ENCODE measurements at regions not wholly inside any gene's neighbourhood (a gene's known extent, or its start where the extent isn't known, plus 50 kb on each side); places are given as distances from the start of the nearest gene placed in this dataset.
A peak's percentile ranks its signal among the peaks of the same experiment; 100 is the strongest.

DNA sequence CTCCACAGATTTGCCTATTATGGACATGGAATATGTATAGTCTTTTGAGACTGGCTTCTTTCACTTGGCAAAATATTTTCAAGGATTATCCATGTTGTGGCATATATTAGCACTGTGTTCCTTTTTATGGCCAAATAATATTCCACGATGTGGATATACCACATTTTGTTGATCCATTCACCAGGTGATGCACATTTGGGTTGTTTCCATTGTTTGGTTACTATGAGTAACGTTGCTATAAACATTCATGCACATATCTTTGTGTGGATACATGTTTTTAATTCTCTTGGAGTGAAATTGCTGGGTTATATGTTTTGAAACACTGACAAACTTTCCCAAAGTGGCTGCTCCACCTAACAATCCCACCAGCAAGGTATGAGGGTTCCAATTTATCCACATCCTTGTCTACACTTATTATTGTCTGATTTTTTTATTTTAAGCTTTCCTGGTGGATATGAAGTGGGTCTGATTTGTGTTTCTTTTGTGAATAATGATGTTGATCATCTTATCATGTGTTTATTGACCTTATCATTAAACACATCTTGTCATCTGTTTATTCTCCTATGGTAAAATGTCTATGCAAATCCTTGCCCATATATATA is 116.2 kb upstream of the FRMD6 start:
- DNase-seq (ENCODE audit: low read depth) = no peak
- TF ChIP-seq, protein P1, sequence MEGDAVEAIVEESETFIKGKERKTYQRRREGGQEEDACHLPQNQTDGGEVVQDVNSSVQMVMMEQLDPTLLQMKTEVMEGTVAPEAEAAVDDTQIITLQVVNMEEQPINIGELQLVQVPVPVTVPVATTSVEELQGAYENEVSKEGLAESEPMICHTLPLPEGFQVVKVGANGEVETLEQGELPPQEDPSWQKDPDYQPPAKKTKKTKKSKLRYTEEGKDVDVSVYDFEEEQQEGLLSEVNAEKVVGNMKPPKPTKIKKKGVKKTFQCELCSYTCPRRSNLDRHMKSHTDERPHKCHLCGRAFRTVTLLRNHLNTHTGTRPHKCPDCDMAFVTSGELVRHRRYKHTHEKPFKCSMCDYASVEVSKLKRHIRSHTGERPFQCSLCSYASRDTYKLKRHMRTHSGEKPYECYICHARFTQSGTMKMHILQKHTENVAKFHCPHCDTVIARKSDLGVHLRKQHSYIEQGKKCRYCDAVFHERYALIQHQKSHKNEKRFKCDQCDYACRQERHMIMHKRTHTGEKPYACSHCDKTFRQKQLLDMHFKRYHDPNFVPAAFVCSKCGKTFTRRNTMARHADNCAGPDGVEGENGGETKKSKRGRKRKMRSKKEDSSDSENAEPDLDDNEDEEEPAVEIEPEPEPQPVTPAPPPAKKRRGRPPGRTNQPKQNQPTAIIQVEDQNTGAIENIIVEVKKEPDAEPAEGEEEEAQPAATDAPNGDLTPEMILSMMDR (IDR thresholded peaks at IDR 0.05; ENCODE audit: insufficient read depth, low read length, poor library complexity, severe bottlenecking) = no peak
- Histone ChIP-seq H3K27me3 (ENCODE audit: control insufficient read depth, insufficient read depth, low read length) (no peaks in the 10 kb centered on the region), H3K4me3 (ENCODE audit: low read depth, low read length) (no peak overlapping the region), H3K36me3 (ENCODE audit: control insufficient read depth, insufficient read depth, low read length) (no peaks in the 10 kb centered on the region)

DNA sequence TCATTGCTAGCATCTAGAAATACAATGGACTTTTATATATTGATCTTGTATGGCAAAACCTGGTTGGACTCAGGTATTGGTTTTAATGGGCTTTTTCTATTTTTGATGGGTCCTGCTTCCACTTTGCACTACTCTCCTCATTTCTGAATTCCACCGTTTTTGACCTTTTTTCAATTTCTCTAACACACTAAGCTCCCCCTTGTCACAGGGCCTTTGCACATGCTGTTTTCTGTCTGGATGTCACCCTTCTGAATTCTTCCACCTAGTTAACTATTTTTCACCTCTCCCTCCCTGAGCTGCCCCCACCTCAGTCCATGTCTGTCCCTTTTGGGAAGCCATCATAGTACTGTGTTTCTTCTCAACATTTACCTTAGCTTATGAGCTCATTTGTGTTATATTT is 112.7 kb upstream of the FRMD6 start:
- TF ChIP-seq, protein P1 (IDR thresholded peaks at IDR 0.05; ENCODE audit: insufficient read depth, low read length, poor library complexity, severe bottlenecking) = no peak
- DNase-seq (ENCODE audit: low read depth) = no peak
- H3K27me3 ChIP-seq (ENCODE audit: control insufficient read depth, insufficient read depth, low read length) = no peaks in the 10 kb centered on the region
- H3K36me3 ChIP-seq (ENCODE audit: control insufficient read depth, insufficient read depth, low read length) = no peaks in the 10 kb centered on the region
- H3K4me3 ChIP-seq (ENCODE audit: low read depth, low read length) = no peak overlapping the region

- H3K27me3 ChIP-seq (ENCODE audit: control insufficient read depth, insufficient read depth, low read length) = no peaks in the 10 kb centered on the region
- DNase-seq (ENCODE audit: low read depth) = peak; percentile 99
- TF ChIP-seq, protein P1 (IDR thresholded peaks at IDR 0.05; ENCODE audit: insufficient read depth, low read length, poor library complexity, severe bottlenecking) = no peak
- H3K4me3 ChIP-seq (ENCODE audit: low read depth, low read length) = no peak overlapping the region
- H3K36me3 ChIP-seq (ENCODE audit: control insufficient read depth, insufficient read depth, low read length) = no peaks in the 10 kb centered on the region
Measured at GRCh38 chr14:51539571-51540037, 112.1 kb upstream of the FRMD6 start.

GRCh38 chr14:51540364-51540763 is 111.3 kb upstream of the FRMD6 start:
- Histone ChIP-seq H3K4me3 (ENCODE audit: low read depth, low read length) (no peak overlapping the region), H3K36me3 (ENCODE audit: control insufficient read depth, insufficient read depth, low read length) (no peaks in the 10 kb centered on the region), H3K27me3 (ENCODE audit: control insufficient read depth, insufficient read depth, low read length) (no peaks in the 10 kb centered on the region)
- no peak for DNase-seq (ENCODE audit: low read depth)
- TF ChIP-seq, protein P1 (IDR thresholded peaks at IDR 0.05; ENCODE audit: insufficient read depth, low read length, poor library complexity, severe bottlenecking) = no peak

GRCh38 chr14:51544471-51544870 is 107.2 kb upstream of the FRMD6 start:
- no peaks in the 10 kb centered on the region for H3K36me3 ChIP-seq (ENCODE audit: control insufficient read depth, insufficient read depth, low read length)
- DNase-seq (ENCODE audit: low read depth) = no peak
- TF ChIP-seq, protein P1 (IDR thresholded peaks at IDR 0.05; ENCODE audit: insufficient read depth, low read length, poor library complexity, severe bottlenecking) = no peak
- H3K4me3 ChIP-seq (ENCODE audit: low read depth, low read length) = no peak overlapping the region
- no peaks in the 10 kb centered on the region for H3K27me3 ChIP-seq (ENCODE audit: control insufficient read depth, insufficient read depth, low read length)

- Histone ChIP-seq H3K4me3 (ENCODE audit: low read depth, low read length) (no peak overlapping the region), H3K27me3 (ENCODE audit: control insufficient read depth, insufficient read depth, low read length) (no peaks in the 10 kb centered on the region), H3K36me3 (ENCODE audit: control insufficient read depth, insufficient read depth, low read length) (no peaks in the 10 kb centered on the region)
- DNase-seq (ENCODE audit: low read depth) = no peak
- TF ChIP-seq, protein P1 (IDR thresholded peaks at IDR 0.05; ENCODE audit: insufficient read depth, low read length, poor library complexity, severe bottlenecking) = no peak
Measured at GRCh38 chr14:51544901-51545300, 106.8 kb upstream of the FRMD6 start.

All from kidney epithelial cell (primary cell).